ENCODE measurements at regions not wholly inside any gene's neighbourhood (a gene's known extent, or its start where the extent isn't known, plus 50 kb on each side); places are given as distances from the start of the nearest gene placed in this dataset.

- no peak for DNase-seq
These were observed 304.2 kb downstream of the ENC1 start for GRCh38 chr5:74336297-74336696.

DNA sequence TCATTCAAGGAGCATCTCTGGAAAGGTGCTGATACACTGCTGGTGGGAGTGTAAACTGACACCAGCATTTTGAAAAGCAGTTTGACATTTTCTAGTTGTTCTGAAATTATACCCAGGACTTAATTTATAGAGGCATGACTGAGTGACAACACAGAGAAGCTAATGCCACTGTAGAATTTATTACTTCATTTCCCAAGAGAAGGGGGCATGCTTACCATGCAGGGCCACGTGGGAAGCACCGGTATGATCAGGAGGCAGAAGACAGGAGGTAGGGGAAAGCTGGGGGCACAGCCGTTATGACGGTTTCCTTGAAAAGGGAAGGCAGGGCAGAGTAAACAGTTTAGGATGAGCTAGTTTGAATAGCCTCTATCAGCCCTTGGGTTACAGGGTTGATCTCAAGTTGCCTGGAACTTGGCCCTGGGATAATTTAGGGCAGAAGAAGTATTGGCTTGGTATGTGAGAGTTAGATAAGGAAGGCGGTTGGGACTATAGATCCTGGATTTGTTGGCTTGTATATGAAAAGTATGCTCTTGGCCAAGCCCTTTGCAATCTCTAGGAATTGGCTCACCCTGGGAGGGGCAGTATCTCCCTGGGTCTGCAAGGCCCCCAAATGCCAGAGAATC, 305.7 kb downstream of the ENC1 start:
- no peak for DNase-seq

DNA sequence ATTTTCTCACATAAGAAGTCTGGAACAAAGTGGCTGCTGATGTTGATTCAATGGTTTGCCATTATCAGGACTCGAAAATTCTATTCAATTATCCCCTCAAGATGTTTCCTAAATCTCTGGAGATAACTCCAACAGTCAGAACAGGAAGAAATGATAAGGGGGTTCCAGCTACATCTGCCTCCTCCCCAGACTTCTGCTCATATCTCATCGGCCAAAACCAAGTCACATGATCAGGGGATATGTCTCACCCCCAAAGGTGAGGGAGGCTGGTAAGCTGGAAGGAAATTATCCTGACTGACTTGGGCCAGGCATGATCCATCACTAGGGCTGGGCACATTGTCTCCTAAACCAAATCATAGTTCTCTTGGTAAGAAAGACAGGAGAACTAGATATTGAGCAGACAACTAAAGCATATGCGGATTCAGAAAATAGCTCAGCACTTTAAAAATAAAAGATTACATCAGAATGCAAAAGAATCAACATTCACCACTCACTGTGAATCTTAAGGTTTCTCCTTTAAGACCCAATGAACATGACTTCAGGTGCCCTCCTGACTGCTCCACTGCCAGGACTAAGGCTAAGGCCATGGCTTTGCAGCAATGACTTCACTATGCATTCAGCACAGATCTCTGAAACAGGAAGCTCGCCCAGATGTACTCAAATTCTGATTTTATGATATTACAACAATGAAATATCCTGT, 306.3 kb downstream of the ENC1 start:
- DNase-seq, result no peak

- no peak for DNase-seq
These were observed 307.1 kb downstream of the ENC1 start for GRCh38 chr5:74333430-74333829.

- DNase-seq, result no peak
These were observed 307.8 kb downstream of the ENC1 start for GRCh38 chr5:74332682-74333081.

- DNase-seq, result no peak
These were observed 308.5 kb downstream of the ENC1 start for GRCh38 chr5:74332006-74332405.

DNA sequence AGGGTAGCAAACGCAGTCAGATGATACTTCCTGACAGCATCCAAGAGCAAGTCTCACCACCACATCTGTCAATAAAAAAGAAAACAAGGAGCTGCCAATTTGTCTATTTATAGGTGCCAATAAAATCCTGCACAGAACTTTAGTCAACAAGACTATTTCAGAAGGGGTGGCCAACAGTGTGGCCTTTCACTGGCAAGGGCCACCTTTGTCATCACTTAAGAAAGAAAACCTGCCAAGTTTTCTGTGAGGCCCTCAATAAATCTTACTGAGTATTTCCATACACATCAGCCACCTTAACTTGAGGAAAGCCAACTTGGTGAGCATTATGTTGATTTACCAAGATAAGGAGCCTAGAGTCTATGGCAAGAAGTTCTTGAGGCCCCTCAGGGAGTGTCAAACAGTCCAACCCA, 312.3 kb downstream of the ENC1 start:
- DNase-seq, result no peak

DNA sequence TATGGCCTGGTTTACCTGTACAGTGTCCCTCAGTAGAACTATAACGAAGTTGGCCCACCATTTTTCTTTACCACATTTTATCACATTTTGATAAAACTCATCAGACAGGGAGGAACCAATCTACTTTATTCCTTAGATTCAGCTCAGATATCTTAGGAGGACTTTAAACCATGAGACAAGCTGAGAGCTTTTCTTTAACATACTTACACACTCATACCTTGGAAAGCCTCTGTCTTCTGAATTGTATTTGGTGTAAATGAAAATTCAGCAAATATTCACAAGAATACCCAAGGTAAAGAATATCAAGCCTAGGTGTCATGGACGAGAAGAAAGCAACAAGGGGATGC, 313.2 kb downstream of the ENC1 start:
- DNase-seq, result no peak

DNA sequence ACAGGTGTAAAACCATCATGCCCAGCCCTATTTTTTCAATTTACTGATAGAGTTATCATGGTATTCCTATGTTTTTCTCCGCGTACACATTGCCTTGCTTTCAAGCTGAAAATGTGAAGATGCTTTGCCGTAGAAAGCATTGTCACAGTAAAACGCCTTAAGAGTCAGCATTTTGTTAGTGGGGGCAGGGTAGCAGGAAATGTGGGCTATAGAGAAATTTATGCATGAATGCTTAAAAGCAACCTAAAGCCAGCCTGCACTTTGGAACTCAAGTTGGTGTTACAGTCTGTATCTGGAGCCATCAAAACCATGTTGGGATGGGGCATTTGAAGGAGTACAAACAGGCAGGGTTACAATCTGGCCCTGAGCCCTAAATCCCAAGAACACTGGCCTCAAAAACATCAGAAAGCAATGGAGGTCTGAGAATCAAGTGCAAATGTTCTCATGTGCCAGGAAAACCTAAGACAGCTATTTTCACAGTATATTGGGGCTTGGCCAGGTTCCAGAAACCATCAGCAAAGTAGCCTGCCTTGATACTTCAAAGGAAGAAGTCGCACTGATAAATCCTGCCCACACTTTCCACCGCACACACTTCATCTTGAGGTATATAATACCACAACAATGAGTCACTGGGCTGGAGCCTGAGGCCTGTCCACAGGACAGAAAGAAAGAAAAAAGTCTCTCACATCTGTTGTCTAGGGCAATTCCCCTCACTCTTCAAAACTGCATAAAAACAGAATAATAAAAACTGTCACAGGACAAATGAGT, 313.8 kb downstream of the ENC1 start:
- DNase-seq, result peak; percentile 94

GRCh38 chr5:74325866-74326265, 314.7 kb downstream of the ENC1 start:
- DNase-seq, result no peak

GRCh38 chr5:74324556-74324955, 316.0 kb downstream of the ENC1 start:
- no peak for DNase-seq

DNA sequence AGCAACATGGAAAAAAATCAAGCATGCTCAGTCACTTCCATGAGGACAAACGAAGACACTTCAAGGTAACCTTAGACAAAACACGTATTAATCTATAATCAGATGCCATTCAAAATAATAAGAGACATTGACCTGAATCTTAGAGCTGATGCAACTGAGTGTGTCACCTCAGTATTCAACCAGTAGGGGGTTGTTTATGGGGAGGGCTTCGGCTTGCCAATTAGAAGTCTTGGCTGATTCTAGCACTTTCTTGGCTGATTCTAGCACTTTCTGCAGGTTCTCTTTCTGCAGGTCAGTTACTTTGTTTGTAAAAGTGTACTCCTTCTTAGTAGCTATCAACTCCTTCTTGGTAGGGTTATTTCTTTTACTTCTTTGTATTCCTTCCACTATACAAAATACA, 317.6 kb downstream of the ENC1 start:
- DNase-seq, result no peak

DNA sequence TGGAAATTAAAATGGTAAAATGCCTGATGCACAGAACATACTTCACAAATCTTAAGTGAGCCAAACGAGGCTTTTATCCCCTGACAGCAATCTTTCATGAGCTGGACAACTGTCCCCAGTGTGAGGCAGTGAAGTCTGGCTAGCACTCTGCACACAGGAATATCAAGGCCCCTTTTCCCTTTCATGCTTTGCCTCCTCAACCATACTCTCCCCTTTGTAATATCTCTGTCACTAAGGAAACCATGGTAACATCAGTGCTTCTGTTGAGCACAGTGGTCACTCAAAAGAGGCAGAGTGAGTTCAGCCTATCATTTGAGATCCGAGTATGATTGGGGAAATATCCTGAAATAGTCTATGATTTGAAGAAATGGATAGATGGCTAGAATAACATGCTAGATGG, 318.3 kb downstream of the ENC1 start:
- no peak for DNase-seq

DNA sequence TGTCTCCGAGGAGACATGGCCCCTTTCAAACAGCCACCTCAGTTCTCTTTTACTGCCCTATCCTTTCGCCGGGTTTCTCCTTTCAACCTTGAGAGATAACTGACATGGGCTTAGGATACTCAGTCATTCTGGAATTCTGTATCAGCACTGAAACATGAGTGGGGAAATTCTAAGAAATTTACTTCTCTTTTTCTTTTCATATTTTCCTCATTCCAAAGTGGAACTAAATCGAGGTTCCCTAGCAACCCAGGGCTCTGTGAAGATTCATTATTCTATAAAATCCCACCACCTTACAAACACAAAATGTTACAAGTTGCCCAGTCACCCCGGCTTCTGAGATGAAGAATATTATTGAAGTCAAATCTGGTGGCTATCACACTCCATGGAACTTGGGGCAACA, 319.2 kb downstream of the ENC1 start:
- DNase-seq, result no peak

GRCh38 chr5:74320526-74320925, 320.0 kb downstream of the ENC1 start:
- no peak for DNase-seq

DNA sequence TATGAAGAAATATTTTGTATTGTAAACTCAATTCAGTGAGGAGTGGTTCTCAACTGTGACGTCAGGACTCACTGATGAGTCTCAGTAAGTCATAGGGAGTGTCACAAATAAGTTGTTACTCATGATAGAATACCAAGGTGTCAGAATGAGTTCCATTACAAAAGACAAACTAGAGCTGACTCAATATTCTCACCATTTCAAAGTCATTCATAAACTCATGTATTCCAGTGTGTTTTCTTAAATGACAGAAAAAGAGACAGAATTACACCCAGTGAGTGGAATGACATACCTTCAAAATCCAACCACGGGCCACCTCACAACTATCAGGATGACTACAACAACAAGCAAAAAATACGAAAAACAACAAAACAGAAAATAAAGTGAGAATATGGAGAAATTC, 321.5 kb downstream of the ENC1 start:
- DNase-seq, result no peak

DNA sequence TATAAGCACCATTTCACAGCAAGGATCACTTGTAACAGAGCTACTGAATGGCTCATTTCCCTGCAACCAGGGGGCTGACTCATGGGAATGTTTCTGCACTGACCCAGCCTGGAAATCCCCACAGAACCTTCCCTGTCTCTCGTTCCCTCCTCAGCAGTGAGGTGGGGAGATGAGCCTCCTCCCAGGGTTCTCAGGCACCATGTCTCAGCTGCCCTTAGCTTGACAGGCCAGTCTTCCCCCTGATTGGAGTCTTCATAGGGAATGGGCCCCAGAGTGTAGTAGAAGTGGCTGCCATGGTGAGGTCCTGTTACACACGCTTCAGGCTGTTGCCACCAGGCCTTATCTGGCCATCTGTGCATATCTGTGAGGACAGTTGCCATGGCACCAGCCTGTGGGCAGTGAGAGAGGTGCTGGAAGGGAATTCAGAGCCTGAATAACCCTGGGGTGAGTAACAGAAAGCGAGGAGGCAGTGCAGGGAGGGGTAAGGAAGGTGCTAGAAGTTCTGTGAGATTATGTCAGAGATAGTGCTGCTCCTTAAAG, 324.4 kb downstream of the ENC1 start:
- DNase-seq, result no peak

- no peak for DNase-seq
These were observed 325.6 kb downstream of the ENC1 start for GRCh38 chr5:74314906-74315305.

DNA sequence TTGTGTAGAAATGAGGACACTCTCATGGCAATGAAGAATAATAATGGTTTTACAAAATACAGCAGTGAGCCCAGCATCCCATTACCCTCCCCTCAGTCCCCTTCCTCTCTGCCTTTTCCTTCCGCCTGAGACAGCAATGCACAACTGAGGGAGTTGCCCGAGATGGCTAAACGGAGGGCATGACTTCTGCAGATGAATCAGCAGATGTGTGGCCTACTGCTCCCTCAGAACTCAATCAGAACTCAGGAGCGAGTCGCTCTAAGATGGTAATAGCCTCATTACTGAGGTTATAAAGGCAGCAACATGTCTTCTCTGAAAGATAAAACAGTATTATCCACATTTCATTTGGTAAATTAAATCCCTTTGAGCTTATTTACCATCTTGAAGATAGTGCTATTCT, 326.6 kb downstream of the ENC1 start:
- no peak for DNase-seq

GRCh38 chr5:74312746-74313145, 327.8 kb downstream of the ENC1 start:
- no peak for DNase-seq

DNA sequence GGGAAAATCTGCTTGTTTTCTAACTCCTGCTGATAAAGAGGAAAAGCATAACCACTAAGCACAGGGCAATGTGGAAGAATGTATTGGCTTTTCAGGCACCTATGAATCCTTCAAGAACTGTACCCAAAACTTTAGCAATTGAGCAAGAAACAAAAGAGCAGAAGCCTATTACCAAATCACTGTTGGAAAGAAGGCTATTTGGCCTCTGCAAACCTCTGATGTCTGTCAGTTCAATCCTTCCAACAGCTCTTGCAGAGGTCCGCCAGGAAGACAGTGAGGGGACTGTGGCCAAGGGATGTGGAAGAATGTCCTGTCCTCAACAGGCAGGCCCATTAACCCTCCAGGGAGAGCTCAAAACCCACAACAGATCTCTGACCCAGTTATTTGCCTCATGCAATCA, 328.6 kb downstream of the ENC1 start:
- no peak for DNase-seq

DNA sequence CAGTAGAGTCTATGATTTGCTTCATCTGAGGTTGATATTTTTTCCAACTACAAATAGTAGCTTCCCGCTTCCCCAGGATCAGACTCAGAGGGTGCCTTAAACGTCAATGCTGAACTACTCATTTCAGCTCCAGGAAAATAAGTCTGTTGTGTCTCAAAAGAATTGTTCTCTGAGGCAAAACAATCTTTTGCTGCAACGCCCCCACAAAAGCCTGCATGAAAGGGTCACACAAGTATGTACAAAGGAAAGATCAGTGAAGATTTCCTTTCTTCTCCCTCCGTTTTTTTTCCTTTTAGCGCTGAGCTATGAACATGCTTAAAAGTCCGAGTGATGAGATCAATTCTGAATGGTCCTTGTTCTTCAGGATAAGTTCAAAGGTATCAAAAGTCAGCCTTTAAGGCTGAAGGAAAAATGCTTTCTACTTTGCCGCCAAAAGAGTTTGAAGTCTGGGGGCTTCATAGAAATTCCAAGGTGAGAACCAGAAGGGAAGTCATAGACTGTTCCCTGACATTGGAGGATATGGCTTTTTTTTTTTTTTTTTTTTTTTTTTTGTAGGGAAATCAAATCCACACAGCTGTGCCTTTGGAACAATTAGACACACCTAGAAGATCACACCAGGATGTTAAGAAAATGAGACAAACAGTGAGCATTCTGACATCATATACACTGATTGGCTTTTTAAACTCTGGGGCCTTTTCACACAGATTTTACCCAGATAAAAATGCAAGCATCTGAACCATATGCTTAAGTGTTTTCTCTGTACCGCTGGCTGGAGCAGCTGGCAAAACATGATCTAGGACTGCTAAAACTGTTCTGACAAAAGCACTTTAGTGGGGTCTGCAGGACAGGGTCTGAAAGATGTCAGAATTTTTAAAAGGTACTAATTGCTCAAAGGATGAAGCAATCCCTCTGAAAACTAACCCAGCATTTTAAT, 329.3 kb downstream of the ENC1 start:
- DNase-seq, result no peak

DNA sequence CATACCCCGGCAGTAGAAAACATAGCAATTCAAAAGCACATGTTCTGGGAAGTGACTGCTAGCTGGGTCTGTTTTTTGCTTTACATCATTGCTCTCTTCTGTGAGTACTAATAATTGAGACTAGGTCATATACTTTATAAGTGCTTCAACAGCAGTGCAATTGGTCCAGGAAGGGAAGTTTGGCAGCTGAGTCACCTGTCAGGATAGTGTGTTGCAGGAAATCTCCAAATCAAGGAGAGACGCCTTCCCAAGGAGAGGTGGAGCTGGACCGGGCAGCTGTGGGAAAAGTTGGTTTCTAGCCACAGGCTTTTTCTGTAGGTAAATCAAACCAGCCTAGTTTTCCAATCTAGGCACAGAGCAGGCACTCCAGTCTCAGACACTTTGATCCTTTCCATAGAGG, 330.1 kb downstream of the ENC1 start:
- no peak for DNase-seq
